DND-41 (cell line): ENCODE measurements at regions not wholly inside any gene's neighbourhood (a gene's known extent, or its start where the extent isn't known, plus 50 kb on each side); places are given as distances from the start of the nearest gene placed in this dataset.

Source experiments
- CTCF ChIP-seq: IDR thresholded peaks from 2 replicates; pipeline ENCODE4 v1.5.1; 2012; ENCODE audit warnings: borderline replicate concordance, low read length, moderate library complexity, mild to moderate bottlenecking; ENCODE audit not compliant: poor library complexity, severe bottlenecking; ENCODE audit errors: extremely low read depth
- EZH2 ChIP-seq: IDR thresholded peaks from 3 replicates; pipeline ENCODE4 v1.6.1; 2012; ENCODE audit warnings: borderline replicate concordance, low read depth, mild to moderate bottlenecking, moderate library complexity, low read length, inconsistent platforms; ENCODE audit not compliant: severe bottlenecking

GRCh38 chr6:137650720-137651119 is 156.5 kb upstream of the OLIG3 start:
- no peak for TF ChIP-seq EZH2
- no peak for TF ChIP-seq CTCF
